Activated T-cell treated with anti-CD3 and anti-CD28 coated beads for 48 hours (primary cell): ENCODE measurements at regions not wholly inside any gene's neighbourhood (a gene's known extent, or its start where the extent isn't known, plus 50 kb on each side); places are given as distances from the start of the nearest gene placed in this dataset.
"Not testable (repeated sequence)": the region's sequence is repeated elsewhere in the genome, so short reads cannot be mapped to it uniquely, and the experiment has no call there.

Experiments
- DNase-seq: peaks from one replicate; pipeline ENCODE4 v3.0.0-alpha.2; 2020; ENCODE audit warnings: low read depth

DNA sequence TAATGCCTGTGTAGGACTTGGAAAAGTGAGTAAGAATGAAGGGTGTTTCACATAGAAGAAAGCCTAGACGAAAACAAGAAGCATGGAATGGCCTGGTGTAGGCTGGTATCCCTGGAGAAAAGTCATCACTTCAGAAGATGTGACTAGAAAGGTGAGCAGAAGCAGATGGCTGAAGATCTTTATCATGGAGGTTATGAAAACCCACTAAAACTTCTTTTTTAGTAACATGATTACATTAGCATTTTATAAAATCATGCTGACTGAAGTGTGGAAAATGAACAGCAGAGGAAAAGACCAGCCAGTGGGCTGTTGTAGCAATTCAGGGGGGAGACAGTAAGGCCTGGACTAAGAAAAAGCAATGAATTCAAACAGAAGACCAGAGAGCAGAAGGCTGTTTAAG is 114.5 kb upstream of the G2E3 start:
- no peak for DNase-seq

DNA sequence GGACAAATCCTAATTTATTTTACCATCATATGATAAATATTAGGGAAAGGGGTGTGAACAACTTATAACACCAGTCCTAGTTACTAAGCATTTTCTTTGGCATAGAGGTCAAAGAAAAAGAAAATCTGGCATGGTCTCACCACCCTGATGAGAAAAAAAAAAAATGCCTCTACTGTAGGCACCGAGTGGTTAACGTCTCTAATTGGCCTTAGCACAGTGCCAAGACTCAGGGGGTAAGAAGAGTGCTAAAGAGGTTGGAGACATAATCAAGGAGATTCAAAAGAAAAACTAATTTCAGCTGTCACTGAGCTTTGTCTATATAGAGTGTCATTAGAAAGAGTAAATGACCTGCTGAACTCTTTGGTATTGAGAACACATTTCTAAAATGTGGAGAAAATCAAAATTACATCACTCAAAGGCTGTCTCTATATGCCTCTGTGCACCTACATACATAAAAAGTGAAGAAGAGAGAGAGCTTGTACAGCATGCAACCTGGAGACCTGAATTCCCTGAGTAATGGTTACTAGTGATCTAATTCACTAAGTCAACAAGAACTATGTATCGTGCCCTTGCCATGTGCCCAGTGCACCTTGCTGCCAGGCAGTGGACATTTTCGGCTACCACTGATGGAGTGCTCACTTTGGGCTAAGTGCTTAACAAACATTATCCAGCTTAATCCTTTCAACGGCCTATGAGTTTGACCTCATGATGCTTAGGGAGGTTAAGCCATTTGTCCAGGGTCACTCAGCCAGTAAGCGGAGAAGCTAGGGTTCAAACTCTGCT is 113.8 kb upstream of the G2E3 start:
- no peak for DNase-seq

DNA sequence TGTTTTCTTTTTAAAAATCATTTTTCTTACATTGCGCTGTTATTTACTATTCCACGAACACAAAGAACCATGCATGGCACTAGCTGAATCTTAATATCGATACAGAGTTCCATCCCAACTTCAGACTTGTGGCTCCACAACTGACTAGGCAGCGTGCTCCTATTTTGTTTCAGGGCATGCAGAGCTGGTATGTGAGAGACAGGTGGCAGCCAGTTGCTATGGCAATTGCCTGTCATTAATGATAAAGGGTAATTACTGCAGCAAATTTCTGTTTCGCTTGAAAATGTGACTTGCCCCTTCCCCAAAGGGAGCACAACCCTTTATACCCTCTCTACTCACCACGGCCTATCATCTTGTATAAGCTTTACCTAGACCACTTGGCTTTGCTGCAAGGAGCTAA is 113.1 kb upstream of the G2E3 start:
- DNase-seq, result no peak

DNA sequence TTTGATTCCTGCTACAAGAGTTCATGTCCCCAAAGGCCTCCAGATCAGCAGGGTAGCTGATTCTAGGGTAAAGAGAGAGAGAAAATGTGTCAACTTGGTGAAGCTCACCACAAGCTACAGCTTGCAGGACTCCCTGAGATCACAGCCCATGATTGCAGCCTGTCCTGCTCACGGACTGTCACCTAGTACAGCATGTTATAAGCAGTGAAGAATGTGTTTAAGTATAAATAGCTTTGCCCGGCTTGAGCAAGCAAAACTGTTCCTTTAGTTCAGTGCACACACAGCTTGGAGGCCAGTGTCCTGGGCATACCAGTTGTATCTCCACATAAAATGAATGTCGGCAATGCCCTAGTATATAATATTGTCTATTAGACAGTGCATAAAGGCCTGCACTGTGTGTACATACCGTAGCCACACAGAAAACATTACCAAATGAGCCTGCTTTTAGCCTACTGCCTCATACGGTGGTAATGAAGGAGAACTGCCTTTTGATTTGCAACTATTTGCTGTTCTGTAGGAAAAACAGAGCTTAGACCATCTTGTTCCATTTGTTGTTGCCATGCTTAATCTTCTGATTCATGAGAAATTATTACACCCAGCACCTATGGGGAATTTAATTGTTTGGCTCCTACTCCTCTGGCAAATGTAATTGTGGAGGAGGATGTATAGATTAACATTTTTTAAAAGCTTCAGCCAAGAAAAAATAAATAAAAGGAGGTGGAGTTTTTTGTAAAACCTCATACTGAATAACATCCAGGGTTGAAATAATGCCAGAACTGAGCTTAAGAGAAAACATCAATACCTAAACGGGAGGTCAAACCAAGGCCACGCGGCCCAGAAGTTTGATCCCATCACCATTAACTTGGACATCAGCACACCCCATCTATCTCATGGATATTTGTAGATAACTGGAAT is 108.1 kb upstream of the G2E3 start:
- no peak for DNase-seq

DNA sequence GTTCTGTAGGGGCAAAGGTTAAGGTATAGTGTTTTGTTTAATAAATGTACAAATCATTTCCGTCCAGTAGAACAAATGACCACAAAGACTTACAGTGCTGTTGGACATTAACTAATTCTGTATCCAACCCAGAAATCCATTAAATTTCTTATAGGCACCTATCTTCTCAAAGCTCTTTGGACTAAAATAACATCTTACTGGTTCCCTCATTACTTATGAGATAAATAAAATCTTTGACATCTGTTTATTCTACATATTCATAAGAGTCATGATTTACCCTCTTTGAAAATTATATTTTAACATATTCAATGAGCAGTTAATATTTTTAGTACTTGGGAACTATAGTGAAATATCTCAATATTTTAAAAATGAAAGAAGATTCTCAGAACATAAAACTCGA is 102.7 kb upstream of the G2E3 start:
- DNase-seq, result no peak

DNA sequence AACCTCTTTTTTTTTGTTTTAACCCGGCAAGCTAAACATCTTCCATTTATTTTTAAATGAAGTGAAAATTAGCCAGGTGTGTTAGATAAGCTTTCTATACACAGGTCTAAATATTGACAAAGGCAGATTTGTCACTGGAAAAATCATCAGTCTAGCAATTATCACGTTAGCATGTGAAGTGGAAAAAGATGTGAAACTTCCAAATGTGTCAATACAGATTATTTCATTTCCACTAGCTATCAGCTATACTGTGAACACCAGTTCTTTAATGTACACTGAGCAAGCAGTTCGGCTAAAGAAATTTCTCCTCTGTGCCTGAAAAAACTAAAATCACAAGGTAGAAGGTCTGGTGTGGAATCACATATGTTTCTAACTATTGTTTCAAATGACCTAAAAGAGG is 96.6 kb upstream of the G2E3 start:
- no peak for DNase-seq

DNA sequence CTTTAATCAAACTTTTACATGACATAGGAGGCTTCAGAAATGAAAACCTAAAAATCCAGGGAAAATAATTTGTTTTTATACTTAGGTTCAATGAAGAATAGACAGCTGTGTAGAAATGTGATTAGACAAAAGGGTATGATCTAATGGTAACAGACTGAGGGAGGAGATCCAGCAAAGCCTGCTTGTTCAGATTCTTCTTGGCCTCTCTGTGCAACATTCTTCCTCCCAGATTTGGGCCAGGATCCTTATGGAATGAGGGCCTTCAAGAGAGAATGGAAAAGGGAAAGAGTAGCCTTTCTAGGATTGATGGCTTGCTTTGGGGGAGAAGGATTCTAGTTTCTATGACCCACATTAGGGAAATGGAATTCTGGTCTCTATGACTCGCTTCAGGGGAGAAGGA is 94.5 kb upstream of the G2E3 start:
- DNase-seq, result no peak

DNA sequence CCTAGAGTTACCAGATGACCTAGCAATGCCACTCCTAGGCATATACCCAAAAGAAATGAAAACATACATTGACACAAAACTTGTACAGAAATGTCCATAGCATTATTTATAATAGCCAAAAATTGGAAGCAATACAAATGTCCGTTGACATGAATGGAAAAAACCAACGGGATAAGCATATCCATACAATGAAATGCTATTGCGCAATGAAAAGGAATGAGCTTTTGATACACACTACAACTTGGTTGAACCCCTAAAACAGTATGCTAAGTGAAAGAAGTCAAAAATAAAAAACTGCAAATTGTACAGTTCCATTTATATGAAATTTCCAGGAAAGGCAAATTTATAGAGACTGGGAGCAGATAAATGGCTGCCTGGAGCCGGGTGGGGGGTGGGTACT is 90.6 kb upstream of the G2E3 start:
- no peak for DNase-seq

DNA sequence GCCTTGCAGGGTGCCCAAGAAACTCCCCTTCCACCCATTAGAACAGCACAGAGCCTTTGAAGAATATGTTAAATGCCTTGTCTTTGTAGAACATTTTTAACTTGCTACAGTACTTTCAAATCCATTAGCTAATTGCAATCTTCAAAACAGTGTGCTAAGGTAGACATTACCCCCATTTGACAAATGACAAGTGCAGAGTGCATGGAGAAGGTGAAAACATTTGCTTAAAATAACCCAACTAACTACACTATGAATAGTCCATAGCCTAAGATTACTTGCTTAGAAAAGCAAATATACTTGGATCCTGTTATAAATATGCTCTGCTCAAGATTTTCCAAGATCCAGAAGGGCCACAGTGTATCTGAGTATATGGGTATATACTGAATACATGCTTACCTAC is 87.0 kb upstream of the G2E3 start:
- DNase-seq, result no peak

DNA sequence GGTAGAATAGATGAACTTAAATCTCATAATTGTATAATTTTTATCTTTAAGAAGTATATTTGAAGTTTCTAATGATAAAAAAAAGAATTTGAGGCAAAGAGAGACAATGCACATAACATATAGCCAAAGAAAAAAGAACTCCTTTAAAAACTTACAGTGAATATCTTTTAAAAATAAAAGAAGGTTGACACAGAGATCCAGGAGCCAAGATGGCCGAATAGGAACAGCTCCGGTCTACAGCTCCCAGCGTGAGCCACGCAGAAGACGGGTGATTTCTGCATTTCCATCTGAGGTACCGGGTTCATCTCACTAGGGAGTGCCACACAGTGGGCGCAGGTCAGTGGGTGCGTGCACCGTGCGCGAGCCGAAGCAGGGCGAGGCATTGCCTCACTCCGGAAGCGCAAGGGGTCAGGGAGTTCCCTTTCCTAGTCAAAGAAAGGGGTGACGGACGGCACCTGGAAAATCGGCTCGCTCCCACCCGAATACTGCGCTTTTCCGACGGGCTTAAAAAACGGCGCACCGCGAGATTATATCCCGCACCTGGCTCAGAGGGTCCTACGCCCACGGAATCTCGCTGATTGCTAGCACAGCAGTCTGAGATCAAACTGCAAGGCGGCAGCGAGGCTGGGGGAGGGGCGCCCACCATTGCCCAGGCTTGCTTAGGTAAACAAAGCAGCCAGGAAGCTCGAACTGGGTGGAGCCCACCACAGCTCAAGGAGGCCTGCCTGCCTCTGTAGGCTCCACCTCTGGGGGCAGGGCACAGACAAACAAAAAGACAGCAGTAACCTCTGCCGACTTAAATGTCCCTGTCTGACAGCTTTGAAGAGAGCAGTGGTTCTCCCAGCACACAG is 84.9 kb upstream of the G2E3 start:
- not testable (repeated sequence) for DNase-seq

DNA sequence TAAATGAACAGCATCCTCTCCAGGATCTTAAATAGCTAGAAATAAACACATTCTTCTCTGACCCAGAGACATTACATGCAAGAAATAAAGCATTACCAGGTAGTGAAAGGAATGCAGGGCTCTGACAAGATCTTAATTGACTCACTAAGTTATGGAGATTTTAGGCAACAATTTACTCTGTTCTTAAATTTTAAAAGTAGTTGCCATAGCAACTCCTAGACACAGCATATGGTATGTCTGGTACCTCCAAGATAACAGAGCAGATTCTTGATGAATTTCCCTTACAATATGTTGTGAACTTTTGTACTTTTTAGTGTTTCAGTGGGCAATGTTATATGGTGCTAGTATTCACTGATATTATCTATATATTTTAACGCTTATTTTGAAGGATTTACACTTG is 76.7 kb upstream of the G2E3 start:
- DNase-seq, result no peak

DNA sequence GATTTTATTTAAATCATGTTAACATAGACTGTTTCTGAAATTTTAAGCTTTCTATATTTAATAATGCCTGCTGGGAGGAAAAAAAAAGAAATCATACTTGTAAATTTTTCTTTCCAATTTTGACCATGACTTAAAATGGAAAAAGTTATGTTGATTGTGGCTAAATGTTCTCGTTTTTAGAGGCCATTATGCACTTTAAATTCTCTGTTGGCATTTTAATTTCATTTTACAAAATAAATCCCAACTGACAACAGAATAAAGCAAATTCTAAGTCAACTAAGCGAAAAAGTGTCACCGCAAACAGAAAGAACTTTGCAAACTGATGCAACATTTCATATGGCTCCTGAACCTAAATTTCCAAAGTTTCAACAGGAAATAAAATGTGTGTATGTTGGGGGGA is 74.8 kb upstream of the G2E3 start:
- no peak for DNase-seq

DNA sequence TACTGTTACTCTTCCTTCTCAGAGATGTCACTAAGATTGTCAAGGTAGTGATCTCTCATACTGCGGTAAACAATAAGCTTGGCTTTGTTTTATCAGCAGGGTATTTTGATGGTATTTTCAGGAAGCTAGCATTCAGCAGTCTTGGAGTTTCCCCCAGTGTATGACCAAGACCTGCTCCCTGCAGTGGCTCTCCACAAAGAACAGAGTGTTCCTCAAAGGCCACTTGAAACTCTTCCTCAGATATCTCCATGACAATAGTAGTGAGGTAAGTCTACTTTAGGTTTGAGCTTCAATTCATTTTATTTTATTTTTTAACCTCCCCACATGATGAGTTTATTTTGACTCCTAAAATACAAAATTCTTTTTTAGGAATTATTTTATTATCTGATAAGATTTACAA is 74.0 kb upstream of the G2E3 start:
- DNase-seq, result no peak

DNA sequence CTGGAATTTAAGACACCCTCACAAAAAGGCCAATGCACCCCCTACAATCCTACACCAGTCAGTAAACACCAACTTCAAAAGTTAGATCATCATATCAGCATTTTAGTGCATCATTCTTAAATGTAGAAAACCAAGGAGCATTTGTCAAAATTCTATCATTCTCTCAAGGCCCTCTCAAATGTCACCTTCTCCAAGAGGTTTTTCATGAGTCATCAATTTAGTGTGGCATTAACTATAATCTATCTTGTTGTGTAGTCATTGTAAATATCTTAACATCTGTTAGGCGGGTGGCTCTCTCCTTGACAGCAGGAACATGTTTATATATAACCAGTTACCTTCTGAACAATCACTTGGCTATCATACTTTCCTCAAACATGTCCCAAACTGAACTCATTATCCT is 62.1 kb upstream of the G2E3 start:
- no peak for DNase-seq

DNA sequence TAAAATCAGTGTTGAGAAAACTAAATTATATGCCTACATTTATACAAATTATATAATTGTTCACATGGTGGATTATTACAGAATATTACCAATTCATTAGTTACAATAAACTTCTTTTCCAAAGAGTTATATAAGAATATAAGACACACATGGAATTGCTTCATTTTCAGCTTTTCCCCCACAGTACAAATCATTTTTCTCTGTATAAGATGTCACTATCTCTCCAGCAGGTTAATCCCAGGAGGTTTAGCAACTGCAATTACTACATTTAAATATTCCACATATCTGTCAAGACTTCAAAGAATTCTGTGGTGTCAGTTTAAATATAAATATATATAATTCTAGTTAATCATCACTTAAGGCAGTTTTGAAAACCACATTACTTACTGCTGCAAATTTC is 59.6 kb upstream of the G2E3 start:
- DNase-seq, result no peak

DNA sequence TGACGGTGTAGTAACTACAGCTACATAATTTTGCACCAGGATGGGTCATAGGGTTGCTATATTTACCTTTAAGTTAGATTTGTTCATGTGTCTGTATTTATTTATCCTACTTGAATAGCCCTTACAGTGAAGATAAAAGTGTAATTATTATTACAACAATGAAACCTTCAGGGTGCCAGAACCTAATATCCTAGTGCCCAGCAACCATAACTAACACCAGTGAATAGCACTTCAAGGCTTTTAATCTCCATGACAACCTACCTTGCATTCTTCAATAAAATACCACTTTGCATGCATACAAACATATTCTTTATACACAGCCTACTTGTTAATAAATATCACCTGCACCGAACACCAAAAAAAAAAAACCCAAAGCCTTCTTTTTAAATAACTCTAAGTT is 58.7 kb upstream of the G2E3 start:
- DNase-seq, result no peak

DNA sequence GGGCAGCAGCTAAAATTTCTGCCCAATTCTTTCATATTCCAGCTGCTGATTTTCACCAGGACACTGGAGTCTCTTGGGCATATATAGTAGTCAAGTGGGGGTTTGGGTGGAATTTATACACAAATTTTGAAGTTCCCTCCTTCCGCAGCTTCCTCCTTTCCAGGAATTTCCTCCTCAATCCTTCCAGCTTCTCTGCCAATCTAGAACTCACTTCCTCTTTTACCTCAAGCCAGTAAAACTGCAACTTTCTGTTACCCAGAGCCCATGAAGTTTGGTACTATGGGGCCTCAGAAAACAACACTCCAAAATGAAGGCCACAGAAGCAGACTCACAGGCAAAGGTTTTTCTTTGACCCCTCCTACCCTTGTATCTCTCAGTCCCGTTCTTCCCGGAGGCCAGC is 51.7 kb upstream of the G2E3 start:
- no peak for DNase-seq
